Left lung (tissue), 4 donors: ENCODE measurements at regions not wholly inside any gene's neighbourhood (a gene's known extent, or its start where the extent isn't known, plus 50 kb on each side); places are given as distances from the start of the nearest gene placed in this dataset.

Source experiments
- ATAC-seq: fragments of 200-7000 bp; cut with Tn5 transposase; one replicate; pipeline ENCODE4 v1.9.1; 2020; ENCODE audit warnings: moderate library complexity
- DNase-seq, 4 donors: peaks; one replicate each; pipeline ENCODE4 v3.0.0-alpha.2; 2013 to 2020
- H3K27ac ChIP-seq, 2 donors: fragments of 200-600 bp; sonication (generic) in 1 of 2; one replicate each; pipeline versions ENCODE4 v1.5.0 to v1.8.0; 2020 to 2021
- H3K27me3 ChIP-seq, 2 donors: fragments of 200-600 bp; sonication (generic) in 1 of 2; one replicate each; pipeline versions ENCODE4 v1.5.0 to v1.8.0; 2020 to 2021
- H3K36me3 ChIP-seq, 2 donors: fragments of 200-600 bp; sonication (generic) in 1 of 2; one replicate each; pipeline versions ENCODE4 v1.5.0 to v1.8.0; 2020 to 2021
- H3K4me1 ChIP-seq, 2 donors: fragments of 200-600 bp; one replicate each; pipeline ENCODE4 v1.8.0; 2021
- H3K4me3 ChIP-seq, 2 donors: fragments of 200-600 bp; sonication (generic) in 1 of 2; one replicate each; pipeline versions ENCODE4 v1.5.0 to v1.8.0; 2020 to 2021; ENCODE audit warnings: mild to moderate bottlenecking in 1 of 2
- H3K9me3 ChIP-seq, 2 donors: fragments of 200-600 bp; sonication (generic) in 1 of 2; one replicate each; pipeline versions ENCODE4 v1.5.0 to v1.8.0; 2020 to 2021
- CTCF ChIP-seq, 2 donors: fragments of 200-600 bp; sonication (generic) in 1 of 2; IDR thresholded peaks; one replicate each; pipeline versions ENCODE4 v1.5.0 to v1.8.0; 2021; ENCODE audit warnings: antibody characterized with exemption in 2 of 2
- intact Hi-C, 2 donors: fragments of 100-400 bp; cut with DNase I; formaldehyde crosslinking; loops; one replicate each; pipeline versions ENCODE4 v1.11.2 to v1.14.2; 2022
- donor health status: DM: no; HTN: yes; CAD: no.
- donor health status: DM: no; HTN: no; CAD: no.

DNA sequence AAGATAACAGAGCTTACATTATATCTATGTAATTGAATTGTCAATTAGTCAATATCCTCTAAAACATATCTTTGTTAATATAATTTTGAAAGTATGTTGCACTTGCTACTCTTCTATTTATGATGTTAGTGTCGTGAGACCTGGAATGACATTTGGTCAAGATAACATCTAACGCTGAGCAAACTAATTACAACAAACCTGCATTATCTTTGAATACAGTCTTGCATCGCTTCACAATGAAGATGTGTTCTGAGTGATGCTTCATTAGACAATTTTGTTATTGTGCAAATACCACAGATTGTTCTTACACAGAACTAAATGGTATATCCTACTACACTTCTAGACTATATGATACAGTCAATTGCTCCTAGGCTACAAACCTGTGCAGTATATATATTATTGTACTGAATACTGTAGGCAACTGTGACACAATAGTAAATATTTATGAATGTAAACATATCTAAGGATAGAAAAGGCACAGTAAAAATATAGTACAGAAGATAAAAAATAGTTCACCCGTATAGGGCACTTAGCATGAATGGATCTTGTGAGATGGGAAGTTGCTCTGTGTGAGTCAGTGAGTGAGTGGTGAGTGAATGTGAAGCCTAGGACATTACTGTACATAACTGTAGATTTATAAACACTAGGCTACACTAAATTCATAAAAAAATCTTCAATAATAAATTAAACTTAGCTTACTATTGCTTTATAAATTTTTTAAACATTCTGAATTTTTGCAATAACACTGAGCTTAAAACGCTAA lies 1773.8 kb downstream of the PCDH9 start:
- no peak overlapping the region for H3K4me3 ChIP-seq
- H3K9me3 ChIP-seq, result peaks cover 0 to 6% of the 10 kb centered on the region in 2 donors
- no peaks in the 10 kb centered on the region for H3K27me3 ChIP-seq
- no peak overlapping the region for H3K27ac ChIP-seq
- no peaks in the 10 kb centered on the region for H3K4me1 ChIP-seq
- TF ChIP-seq CTCF (IDR thresholded peaks at IDR 0.05), result no peak
- H3K36me3 ChIP-seq, result no peaks in the 10 kb centered on the region
- intact Hi-C loops, result no loop called here
- DNase-seq (no peak), ATAC-seq (no peak)

DNA sequence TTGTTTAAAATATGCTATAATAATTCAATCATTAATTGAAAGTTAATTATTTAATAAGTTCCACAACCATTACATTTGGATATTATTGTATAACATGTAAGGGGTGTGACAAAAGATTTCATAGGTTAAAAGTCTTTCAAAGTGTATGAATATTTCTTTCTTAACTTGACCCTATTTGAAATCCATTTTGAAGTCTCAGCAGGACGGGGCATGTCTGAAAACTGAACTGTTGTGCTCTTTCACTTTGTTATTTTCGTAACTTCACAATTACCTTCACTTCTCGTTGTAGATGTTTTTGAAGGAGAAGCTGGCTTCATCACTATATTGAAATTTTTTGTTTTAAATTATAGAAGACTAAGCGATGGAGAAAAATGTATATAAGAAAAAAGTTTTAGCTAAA lies 1775.7 kb downstream of the PCDH9 start:
- peaks cover 0 to 6% of the 10 kb centered on the region in 2 donors for H3K9me3 ChIP-seq
- no peak overlapping the region for H3K4me3 ChIP-seq
- no peak for DNase-seq
- no peak for TF ChIP-seq CTCF (IDR thresholded peaks at IDR 0.05)
- H3K27ac ChIP-seq, result no peak overlapping the region
- no peaks in the 10 kb centered on the region for H3K4me1 ChIP-seq
- ATAC-seq, result no peak
- no peaks in the 10 kb centered on the region for H3K36me3 ChIP-seq
- H3K27me3 ChIP-seq, result no peaks in the 10 kb centered on the region
- intact Hi-C loops, result no loop called here

DNA sequence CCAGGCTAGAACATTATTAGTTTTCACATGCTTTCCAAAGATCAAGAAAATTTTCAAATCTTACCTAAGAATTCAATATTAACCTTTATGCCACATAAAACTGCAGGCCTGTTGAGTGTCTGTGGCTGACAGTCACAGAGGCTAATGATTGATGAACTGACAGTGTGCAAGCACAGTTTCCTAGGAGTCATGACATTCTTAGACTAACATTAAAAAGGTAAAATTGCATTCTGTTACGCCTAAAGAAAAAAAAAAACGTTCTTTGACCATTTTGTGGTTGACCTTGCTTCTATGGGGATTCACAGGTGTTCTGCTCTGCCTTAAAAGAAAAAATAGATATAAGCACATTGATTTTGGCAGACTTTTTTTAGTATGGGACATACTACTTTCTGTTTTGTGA lies 1776.2 kb downstream of the PCDH9 start:
- ATAC-seq, result no peak
- intact Hi-C loops, result no loop called here
- TF ChIP-seq CTCF (IDR thresholded peaks at IDR 0.05), result no peak
- Histone ChIP-seq H3K27me3 (no peaks in the 10 kb centered on the region), H3K27ac (no peak overlapping the region), H3K4me1 (no peaks in the 10 kb centered on the region), H3K4me3 (no peak overlapping the region), H3K9me3 (peaks cover 0 to 4% of the 10 kb centered on the region in 2 donors), H3K36me3 (no peaks in the 10 kb centered on the region)
- no peak for DNase-seq

- DNase-seq (no peak), ATAC-seq (no peak)
- no peak for TF ChIP-seq CTCF (IDR thresholded peaks at IDR 0.05)
- no peak overlapping the region for H3K4me3 ChIP-seq
- no peaks in the 10 kb centered on the region for H3K27me3 ChIP-seq
- no peaks in the 10 kb centered on the region for H3K36me3 ChIP-seq
- intact Hi-C loops, result no loop called here
- no peak overlapping the region for H3K27ac ChIP-seq
- H3K9me3 ChIP-seq, result peaks cover 0 to 20% of the 10 kb centered on the region in 2 donors
- no peaks in the 10 kb centered on the region for H3K4me1 ChIP-seq
These were observed 1784.8 kb downstream of the PCDH9 start for GRCh38 chr13:65445340-65445739.

GRCh38 chr13:65435590-65435989 lies 1794.5 kb downstream of the PCDH9 start:
- Histone ChIP-seq H3K36me3 (no peaks in the 10 kb centered on the region), H3K27ac (no peak overlapping the region), H3K4me1 (no peaks in the 10 kb centered on the region), H3K27me3 (no peaks in the 10 kb centered on the region), H3K4me3 (no peak overlapping the region), H3K9me3 (peaks cover 0 to 19% of the 10 kb centered on the region in 2 donors)
- TF ChIP-seq CTCF (IDR thresholded peaks at IDR 0.05), result no peak
- no peak for ATAC-seq
- no peak for DNase-seq
- intact Hi-C loops, result no loop called here
